OCI-LY7 (cell line): ENCODE measurements at regions not wholly inside any gene's neighbourhood (a gene's known extent, or its start where the extent isn't known, plus 50 kb on each side); places are given as distances from the start of the nearest gene placed in this dataset.

Experiments used
- CTCF ChIP-seq: fragments of 200-600 bp; sonication (generic); conservative IDR thresholded peaks from 2 replicates; pipeline ENCODE4 v1.5.1; 2014; ENCODE audit warnings: mild to moderate bottlenecking, antibody characterized with exemption, low read length, moderate library complexity, mixed read lengths
- EZH2phosphoT487 ChIP-seq: fragments of 200-600 bp; sonication (generic); IDR thresholded peaks from 2 replicates; pipeline ENCODE4 v1.6.1; 2018; ENCODE audit warnings: low read depth, borderline replicate concordance, mild to moderate bottlenecking, mixed run types, antibody characterized with exemption, low read length, moderate library complexity, mixed read lengths

DNA sequence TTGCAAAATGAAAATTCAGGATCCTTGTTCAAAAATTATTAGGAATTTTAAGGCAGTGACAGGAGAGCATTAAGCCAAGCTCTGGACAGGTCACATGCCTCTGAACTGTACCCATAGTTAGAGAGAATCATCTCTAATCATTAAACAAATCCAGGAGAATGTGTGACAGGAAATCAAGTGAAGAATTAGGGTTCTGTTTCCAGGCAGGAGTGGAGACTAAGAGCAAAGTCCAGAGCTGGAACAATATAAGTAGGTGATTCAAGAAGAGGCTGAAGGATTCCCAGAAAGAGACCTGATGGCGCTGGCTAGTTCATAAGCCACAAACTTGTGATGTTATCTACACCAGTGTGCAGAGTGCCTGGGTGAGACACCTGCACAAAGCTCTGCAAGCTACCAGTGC, 104.6 kb upstream of the PRKG2 start:
- no peak for TF ChIP-seq CTCF
- no peak for TF ChIP-seq EZH2phosphoT487
